GM23338 (cell line): ENCODE measurements at regions not wholly inside any gene's neighbourhood (a gene's known extent, or its start where the extent isn't known, plus 50 kb on each side); places are given as distances from the start of the nearest gene placed in this dataset.

Experiments
- ATAC-seq: fragments of 200-7000 bp; cut with Tn5 transposase; 3 replicates; pipeline ENCODE4 v1.9.1; 2020
- DNase-seq: peaks from one replicate; pipeline ENCODE4 v3.0.0-alpha.2; 2015; ENCODE audit warnings: low spot score
- H2AFZ ChIP-seq: fragments of 200-600 bp; sonication (generic); 2 replicates; pipeline ENCODE4 v1.8.0; 2016; ENCODE audit warnings: antibody characterized with exemption, mild to moderate bottlenecking, moderate library complexity
- H3F3A ChIP-seq: fragments of 200-600 bp; sonication (generic); replicated peaks from 2 replicates; pipeline ENCODE4 v1.8.0; 2017; ENCODE audit warnings: antibody characterized with exemption, mixed run types, low read depth
- H3K27ac ChIP-seq: fragments of 200-600 bp; sonication (generic); 2 replicates; pipeline ENCODE4 v1.6.1; 2016; ENCODE audit warnings: low read depth
- H3K27me3 ChIP-seq: fragments of 200-600 bp; sonication (generic); 2 replicates; pipeline ENCODE4 v1.8.0; 2016; ENCODE audit warnings: mild to moderate bottlenecking, mixed run types, moderate library complexity; ENCODE audit not compliant: insufficient read depth
- H3K36me3 ChIP-seq: fragments of 200-600 bp; sonication (generic); 2 replicates; pipeline ENCODE4 v1.8.0; 2016; ENCODE audit warnings: mild to moderate bottlenecking; ENCODE audit not compliant: insufficient read depth
- H3K4me1 ChIP-seq: fragments of 200-600 bp; sonication (generic); 2 replicates; pipeline ENCODE4 v1.8.0; 2016; ENCODE audit warnings: mild to moderate bottlenecking, moderate library complexity; ENCODE audit not compliant: insufficient read depth
- H3K4me2 ChIP-seq: fragments of 200-600 bp; sonication (generic); 2 replicates; pipeline ENCODE4 v1.7.1; 2017; ENCODE audit warnings: mixed run types
- H3K4me3 ChIP-seq: fragments of 200-600 bp; sonication (generic); 2 replicates; pipeline ENCODE4 v1.6.1; 2016; ENCODE audit warnings: mixed run types
- H3K79me2 ChIP-seq: fragments of 200-600 bp; sonication (generic); replicated peaks from 2 replicates; pipeline ENCODE4 v1.8.0; 2017; ENCODE audit warnings: mild to moderate bottlenecking; ENCODE audit not compliant: insufficient read depth
- H3K9me2 ChIP-seq: fragments of 200-600 bp; sonication (generic); 2 replicates; pipeline ENCODE4 v1.8.0; 2017; ENCODE audit not compliant: insufficient read depth
- H4K20me1 ChIP-seq: fragments of 200-600 bp; sonication (generic); replicated peaks from 2 replicates; pipeline ENCODE4 v1.8.0; 2017; ENCODE audit warnings: mild to moderate bottlenecking; ENCODE audit not compliant: insufficient read depth
- H3K27ac Mint-ChIP-seq: 2 replicates; pipeline ENCODE4 v1.8.0; 2020; ENCODE audit warnings: inconsistent platforms, mild to moderate bottlenecking, moderate library complexity, mixed read lengths
- H3K27me3 Mint-ChIP-seq: 3 replicates; pipeline ENCODE4 v1.8.0; 2022; ENCODE audit warnings: low read depth, mild to moderate bottlenecking, moderate library complexity, mixed read lengths, inconsistent platforms; ENCODE audit not compliant: insufficient read depth, poor library complexity
- H3K36me3 Mint-ChIP-seq: 3 replicates; pipeline ENCODE4 v1.8.0; 2021; ENCODE audit warnings: low read depth, mild to moderate bottlenecking, inconsistent platforms, moderate library complexity, mixed read lengths
- H3K4me1 Mint-ChIP-seq: 3 replicates; pipeline ENCODE4 v1.8.0; 2020; ENCODE audit warnings: mild to moderate bottlenecking, inconsistent platforms, mixed read lengths
- H3K4me3 Mint-ChIP-seq: 3 replicates; pipeline ENCODE4 v1.8.0; 2021; ENCODE audit warnings: moderate library complexity, mild to moderate bottlenecking, inconsistent platforms, mixed read lengths
- H3K9me3 Mint-ChIP-seq: 3 replicates; pipeline ENCODE4 v1.8.0; 2020; ENCODE audit warnings: moderate library complexity, mild to moderate bottlenecking, inconsistent platforms, mixed read lengths
- CTCF ChIP-seq, 2 experiments: fragments of 200-600 bp in 1 of 2; sonication (generic) in 1 of 2; conservative IDR thresholded peaks; 2 replicates each; pipeline versions ENCODE4 v1.5.1 to v1.6.1; 2016 to 2017; ENCODE audit warnings: antibody characterized with exemption in 2 of 2, low read depth in 2 of 2, mild to moderate bottlenecking in 2 of 2, moderate library complexity in 1 of 2
- ETS1 ChIP-seq: IDR thresholded peaks from 2 replicates; pipeline ENCODE4 v1.6.1; 2016; ENCODE audit warnings: antibody characterized with exemption
- EZH2 ChIP-seq: fragments of 200-600 bp; sonication (generic); IDR thresholded peaks from one replicate; pipeline ENCODE4 v1.8.0; 2017; ENCODE audit warnings: antibody characterized with exemption, mild to moderate bottlenecking, low read depth; ENCODE audit not compliant: unreplicated experiment
- EZH2phosphoT487 ChIP-seq: fragments of 200-600 bp; sonication (generic); IDR thresholded peaks from one replicate; pipeline ENCODE4 v1.8.1; 2018; ENCODE audit warnings: antibody characterized with exemption; ENCODE audit not compliant: unreplicated experiment
- JUNB ChIP-seq: IDR thresholded peaks from one replicate; pipeline ENCODE4 v1.6.1; 2016; ENCODE audit warnings: antibody characterized with exemption; ENCODE audit not compliant: unreplicated experiment
- NANOG ChIP-seq: IDR thresholded peaks from 2 replicates; pipeline ENCODE4 v1.6.1; 2016; ENCODE audit warnings: antibody characterized with exemption, borderline replicate concordance
- ZNF114 ChIP-seq: fragments of 250-450 bp; sonication (Bioruptor Pico); IDR thresholded peaks from 2 replicates; pipeline ENCODE4 v1.5.0; 2020; ENCODE audit warnings: mild to moderate bottlenecking, moderate library complexity
- ZNF462 ChIP-seq: fragments of 250-450 bp; sonication (Bioruptor Pico); IDR thresholded peaks from 2 replicates; pipeline ENCODE4 v1.5.0; 2020; ENCODE audit warnings: mild to moderate bottlenecking, moderate library complexity

GRCh38 chr1:219489636-219490035 is 123.3 kb downstream of the ZC3H11B start (continued):
- TF ChIP-seq ZNF462 (CRISPR knock-in tag) (no peak), CTCF (conservative IDR thresholded peaks at IDR 0.05; ENCODE audit: low read depth in 2 of 2) (no peak), EZH2 (no peak), ETS1 (no peak), NANOG (no peak)

DNA sequence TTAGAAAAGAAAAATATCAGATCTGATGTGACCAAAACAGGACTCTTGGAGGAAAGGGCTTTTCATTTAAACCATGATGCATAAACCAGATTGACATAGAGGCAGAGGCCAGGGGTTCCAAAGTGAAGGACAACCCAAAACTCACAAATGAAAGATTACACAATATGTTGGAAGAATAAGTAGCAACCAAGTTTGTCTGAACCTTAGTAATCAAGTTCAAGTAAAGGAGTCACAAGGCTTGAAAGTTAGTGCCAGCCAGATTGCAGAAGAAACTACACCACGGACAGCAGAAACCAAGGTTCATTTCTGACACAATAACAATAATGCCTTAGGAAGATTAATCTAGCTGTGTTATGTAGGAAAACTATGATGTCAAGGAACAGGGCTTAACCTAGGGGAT is 124.6 kb downstream of the ZC3H11B start:
- H3K4me3 Mint-ChIP-seq = no peak overlapping the region
- no peaks in the 10 kb centered on the region for H3K4me1 ChIP-seq
- H3K27ac Mint-ChIP-seq = no peak overlapping the region
- no peaks in the 10 kb centered on the region for H3K36me3 ChIP-seq
- H3K4me3 ChIP-seq = no peak overlapping the region
- no peak overlapping the region for H3K27ac ChIP-seq
- H3K36me3 Mint-ChIP-seq = no peaks in the 10 kb centered on the region
- no peak overlapping the region for H3K4me2 ChIP-seq
- H3K9me2 ChIP-seq = no peaks in the 10 kb centered on the region
- H3K9me3 Mint-ChIP-seq = no peaks in the 10 kb centered on the region
- H3K79me2 ChIP-seq = no peaks in the 10 kb centered on the region
- DNase-seq = no peak
- H3K27me3 Mint-ChIP-seq = no peaks in the 10 kb centered on the region
- H4K20me1 ChIP-seq = no peaks in the 10 kb centered on the region
- no peaks in the 10 kb centered on the region for H3F3A ChIP-seq
- ATAC-seq = no peak
- no peaks in the 10 kb centered on the region for H3K4me1 Mint-ChIP-seq
- no peak overlapping the region for H2AFZ ChIP-seq
- no peaks in the 10 kb centered on the region for H3K27me3 ChIP-seq
- TF ChIP-seq NANOG (no peak), JUNB (no peak), EZH2phosphoT487 (no peak), ETS1 (no peak), ZNF114 (no peak)
